Thyroid gland (tissue), 4 donors: ENCODE measurements at regions not wholly inside any gene's neighbourhood (a gene's known extent, or its start where the extent isn't known, plus 50 kb on each side); places are given as distances from the start of the nearest gene placed in this dataset. TPM values are rescaled to one million over a fixed set of nuclear protein-coding genes. Genes with fewer than 3 reads are reported as not detected.

Source experiments
- DNase-seq, 2 donors: peaks; one replicate each; pipeline ENCODE4 v3.0.0-alpha.2; 2019
- H3K27ac ChIP-seq, 3 donors: fragments of 200-600 bp; sonication (generic); 1 replicate in 2 of 3; 2 replicates in 1 of 3; pipeline ENCODE4 v1.5.1; 2016 to 2019; ENCODE audit warnings: mild to moderate bottlenecking in 1 of 3, moderate library complexity in 1 of 3
- H3K27me3 ChIP-seq: fragments of 200-600 bp; sonication (generic); one replicate; pipeline ENCODE4 v1.5.1; 2019
- H3K36me3 ChIP-seq, 2 donors: fragments of 200-600 bp; sonication (generic); one replicate each; pipeline ENCODE4 v1.5.1; 2016 to 2019
- H3K4me1 ChIP-seq, 2 donors: fragments of 200-600 bp; sonication (generic); one replicate each; pipeline ENCODE4 v1.5.1; 2017 to 2019
- H3K4me3 ChIP-seq, 3 donors: fragments of 200-600 bp; sonication (generic); replicated peaks in 1 of 3; 1 replicate in 2 of 3; 2 replicates in 1 of 3; pipeline ENCODE4 v1.5.1; 2016; ENCODE audit warnings: mild to moderate bottlenecking in 1 of 3
- H3K9me3 ChIP-seq: fragments of 200-600 bp; sonication (generic); one replicate; pipeline ENCODE4 v1.5.1; 2017
- CTCF ChIP-seq, 6 experiments: fragments of 200-600 bp in 3 of 6; fragments of 450-650 bp in 3 of 6; sonication (generic) in 3 of 6; IDR thresholded peaks; one replicate each; pipeline ENCODE4 v1.5.1; 2016 to 2019; ENCODE audit warnings: antibody characterized with exemption in 6 of 6, mild to moderate bottlenecking in 2 of 6, inconsistent platforms in 1 of 6, moderate library complexity in 1 of 6
- POLR2A ChIP-seq, 2 donors: fragments of 450-650 bp; IDR thresholded peaks; one replicate each; pipeline ENCODE4 v1.6.1; 2017; ENCODE audit warnings: antibody characterized with exemption in 2 of 2, mild to moderate bottlenecking in 2 of 2, moderate library complexity in 1 of 2
- WGBS, 2 donors: methylation state at CpG; one replicate each; pipeline ENCODE4 v1.1.5; 2017; 5-methylcytosine and 5-hydroxymethylcytosine counted together
- intact Hi-C: fragments of 100-400 bp; cut with DNase I; formaldehyde crosslinking; loops from one replicate; pipeline ENCODE4 v1.15.1; 2023
- small RNA-seq: library from RNA; depleted of rRNA; stranded (forward); fragments of <200 nt; gene quantifications from one replicate; pipeline ENCODE3, GENCODE V24; 2016

GRCh38 chr7:39891894-39892293 is 58.2 kb upstream of the CDK13 start:
- H3K27me3 ChIP-seq, result no peaks in the 10 kb centered on the region
- intact Hi-C loops, result no loop called here
- 36 to 65% methylated on average over 1 of the region's 1 CpG for WGBS, 2 donors
- no peak for DNase-seq
- H3K4me1 ChIP-seq, result no peaks in the 10 kb centered on the region
- no peak overlapping the region for H3K4me3 ChIP-seq
- no peaks in the 10 kb centered on the region for H3K9me3 ChIP-seq
- no peak overlapping the region for H3K27ac ChIP-seq
- H3K36me3 ChIP-seq, result no peaks in the 10 kb centered on the region
- TF ChIP-seq CTCF (IDR thresholded peaks at IDR 0.05) (no peak), POLR2A (IDR thresholded peaks at IDR 0.05) (no peak)

- no peaks in the 10 kb centered on the region for H3K9me3 ChIP-seq
- no peaks in the 10 kb centered on the region for H3K27me3 ChIP-seq
- WGBS, 2 donors, result 79 to 94% methylated on average over 1 of the region's 1 CpG
- TF ChIP-seq CTCF (IDR thresholded peaks at IDR 0.05), result no peak
- no peak for TF ChIP-seq POLR2A (IDR thresholded peaks at IDR 0.05)
- intact Hi-C loops, result no loop called here
- no peak overlapping the region for H3K4me3 ChIP-seq
- DNase-seq, result no peak
- H3K4me1 ChIP-seq, result no peaks in the 10 kb centered on the region
- no peaks in the 10 kb centered on the region for H3K36me3 ChIP-seq
- no peak overlapping the region for H3K27ac ChIP-seq
Observed at GRCh38 chr7:39892361-39892760, 57.7 kb upstream of the CDK13 start.

GRCh38 chr7:39894904-39895303 is 55.2 kb upstream of the CDK13 start:
- DNase-seq, result no peak
- no peaks in the 10 kb centered on the region for H3K9me3 ChIP-seq
- WGBS, 2 donors, result 54 to 58% methylated on average over 2 of the region's 2 CpGs
- no peaks in the 10 kb centered on the region for H3K27me3 ChIP-seq
- intact Hi-C loops, result loop anchor here (5.0 kb wide), 2 partner anchors 52 to 157 kb away; no protein-coding TSS in a partner anchor
- TF ChIP-seq CTCF (IDR thresholded peaks at IDR 0.05), result no peak
- TF ChIP-seq POLR2A (IDR thresholded peaks at IDR 0.05), result no peak
- no peaks in the 10 kb centered on the region for H3K4me1 ChIP-seq
- no peak overlapping the region for H3K4me3 ChIP-seq
- H3K27ac ChIP-seq, result no peak overlapping the region
- no peaks in the 10 kb centered on the region for H3K36me3 ChIP-seq

GRCh38 chr7:39896840-39897239 is 53.2 kb upstream of the CDK13 start:
- H3K4me3 ChIP-seq, result no peak overlapping the region
- WGBS, 2 donors, result 85 to 86% methylated on average over 9 of the region's 9 CpGs

GRCh38 chr7:39898867-39899266 is 51.2 kb upstream of the CDK13 start:
- 42 to 45% methylated on average over 2 of the region's 2 CpGs for WGBS, 2 donors
- H3K27me3 ChIP-seq, result no peaks in the 10 kb centered on the region
- H3K9me3 ChIP-seq, result no peaks in the 10 kb centered on the region
- no peaks in the 10 kb centered on the region for H3K36me3 ChIP-seq
- H3K27ac ChIP-seq, result no peak overlapping the region
- TF ChIP-seq CTCF (IDR thresholded peaks at IDR 0.05), result no peak
- TF ChIP-seq POLR2A (IDR thresholded peaks at IDR 0.05), result no peak
- no peaks in the 10 kb centered on the region for H3K4me1 ChIP-seq
- H3K4me3 ChIP-seq, result no peak overlapping the region
- no peak for DNase-seq
- intact Hi-C loops, result loop anchor here (5.0 kb wide), 2 partner anchors 48 to 153 kb away; no protein-coding TSS in a partner anchor

More at GRCh38 chr7:39896840-39897239, 53.2 kb upstream of the CDK13 start:
- intact Hi-C loops, result loop anchor here (5.0 kb wide), 2 partner anchors 50 to 155 kb away; no protein-coding TSS in a partner anchor
- Histone ChIP-seq H3K9me3 (no peaks in the 10 kb centered on the region), H3K27ac (no peak overlapping the region), H3K36me3 (no peaks in the 10 kb centered on the region), H3K4me1 (no peaks in the 10 kb centered on the region), H3K27me3 (no peaks in the 10 kb centered on the region)
- DNase-seq, result peak in 1 of 2 donors; percentile 4
- no peak for TF ChIP-seq POLR2A (IDR thresholded peaks at IDR 0.05)
- no peak for TF ChIP-seq CTCF (IDR thresholded peaks at IDR 0.05)

Small RNA genes in the stretch of these regions (small RNA-seq; reads per million reads assigned to genes)
- gene RN7SL496P, result not detected
- gene RNU6-719P, result not detected
